ENCODE measurements at regions not wholly inside any gene's neighbourhood (a gene's known extent, or its start where the extent isn't known, plus 50 kb on each side); places are given as distances from the start of the nearest gene placed in this dataset.

- Histone ChIP-seq H3K4me1 (ENCODE audit: insufficient read depth, low read length) (no peaks in the 10 kb centered on the region), H3K9me3 (ENCODE audit: low read length) (no peaks in the 10 kb centered on the region), H3K27me3 (ENCODE audit: insufficient read depth, low read length, poor library complexity, severe bottlenecking) (no peaks in the 10 kb centered on the region), H3K4me3 (ENCODE audit: low read length) (no peak overlapping the region), H3K36me3 (ENCODE audit: insufficient read depth, low read length) (no peaks in the 10 kb centered on the region), H3K27ac (ENCODE audit: low read depth, low read length) (no peak overlapping the region)
- Mint-ChIP-seq H3K36me3 (no peaks in the 10 kb centered on the region), H3K27me3 (no peaks in the 10 kb centered on the region), H3K4me3 (no peak overlapping the region), H3K4me1 (no peaks in the 10 kb centered on the region), H3K9me3 (peaks cover 0 to 8% (median 3%) of the 10 kb centered on the region in 5 donors), H3K27ac (no peak overlapping the region)
- no peak for DNase-seq
- ChIA-PET POLR2A (no interaction called here), CTCF (no interaction called here)
These were observed 189.8 kb upstream of the GRIK2 start for GRCh38 chr6:101203664-101204063.

GRCh38 chr6:101208152-101208551 lies 185.4 kb upstream of the GRIK2 start:
- DNase-seq, result no peak
- POLR2A ChIA-PET, result no interaction called here
- H3K4me3 Mint-ChIP-seq, result no peak overlapping the region
- Histone ChIP-seq H3K36me3 (ENCODE audit: insufficient read depth, low read length) (no peaks in the 10 kb centered on the region), H3K4me1 (ENCODE audit: insufficient read depth, low read length) (no peaks in the 10 kb centered on the region), H3K4me3 (ENCODE audit: low read length) (no peak overlapping the region), H3K27me3 (ENCODE audit: insufficient read depth, low read length, poor library complexity, severe bottlenecking) (no peaks in the 10 kb centered on the region), H3K9me3 (ENCODE audit: low read length) (no peaks in the 10 kb centered on the region), H3K27ac (ENCODE audit: low read depth, low read length) (no peak overlapping the region)
- H3K27me3 Mint-ChIP-seq, result no peaks in the 10 kb centered on the region
- CTCF ChIA-PET, result no interaction called here
- no peak overlapping the region for H3K27ac Mint-ChIP-seq
- H3K9me3 Mint-ChIP-seq, result peaks cover 0 to 9% (median 2%) of the 10 kb centered on the region in 5 donors
- H3K36me3 Mint-ChIP-seq, result no peaks in the 10 kb centered on the region
- H3K4me1 Mint-ChIP-seq, result no peaks in the 10 kb centered on the region

- no peaks in the 10 kb centered on the region for H3K4me1 ChIP-seq (ENCODE audit: insufficient read depth, low read length)
- Mint-ChIP-seq H3K36me3 (peaks cover 0 to 1% (median 0%) of the 10 kb centered on the region in 3 donors), H3K9me3 (peaks cover 0 to 11% (median 0%) of the 10 kb centered on the region in 5 donors), H3K27me3 (no peaks in the 10 kb centered on the region), H3K27ac (no peak overlapping the region), H3K4me3 (no peak overlapping the region), H3K4me1 (no peaks in the 10 kb centered on the region)
- no peaks in the 10 kb centered on the region for H3K9me3 ChIP-seq (ENCODE audit: low read length)
- ChIA-PET POLR2A (no interaction called here), CTCF (no interaction called here)
- no peaks in the 10 kb centered on the region for H3K27me3 ChIP-seq (ENCODE audit: insufficient read depth, low read length, poor library complexity, severe bottlenecking)
- no peaks in the 10 kb centered on the region for H3K36me3 ChIP-seq (ENCODE audit: insufficient read depth, low read length)
- no peak for DNase-seq
- H3K27ac ChIP-seq (ENCODE audit: low read depth, low read length), result no peak overlapping the region
- H3K4me3 ChIP-seq (ENCODE audit: low read length), result no peak overlapping the region
These were observed 180.9 kb upstream of the GRIK2 start for GRCh38 chr6:101212640-101213039.

GRCh38 chr6:101222007-101222406 lies 171.5 kb upstream of the GRIK2 start:
- H3K36me3 Mint-ChIP-seq, result no peaks in the 10 kb centered on the region
- H3K36me3 ChIP-seq (ENCODE audit: insufficient read depth, low read length), result no peaks in the 10 kb centered on the region
- no peak overlapping the region for H3K4me3 Mint-ChIP-seq
- no peaks in the 10 kb centered on the region for H3K4me1 ChIP-seq (ENCODE audit: insufficient read depth, low read length)
- CTCF ChIA-PET, result no interaction called here
- POLR2A ChIA-PET, result no interaction called here
- H3K27me3 ChIP-seq (ENCODE audit: insufficient read depth, low read length, poor library complexity, severe bottlenecking), result no peaks in the 10 kb centered on the region
- DNase-seq, result no peak
- no peak overlapping the region for H3K27ac Mint-ChIP-seq
- H3K27me3 Mint-ChIP-seq, result no peaks in the 10 kb centered on the region
- H3K9me3 ChIP-seq (ENCODE audit: low read length), result no peaks in the 10 kb centered on the region
- H3K27ac ChIP-seq (ENCODE audit: low read depth, low read length), result no peak overlapping the region
- no peak overlapping the region for H3K4me3 ChIP-seq (ENCODE audit: low read length)
- H3K4me1 Mint-ChIP-seq, result no peaks in the 10 kb centered on the region
- H3K9me3 Mint-ChIP-seq, result peaks cover 0 to 9% (median 3%) of the 10 kb centered on the region in 5 donors

GRCh38 chr6:101224751-101225150 lies 168.8 kb upstream of the GRIK2 start:
- no peaks in the 10 kb centered on the region for H3K27me3 ChIP-seq (ENCODE audit: insufficient read depth, low read length, poor library complexity, severe bottlenecking)
- CTCF ChIA-PET, result no interaction called here
- H3K27ac Mint-ChIP-seq, result no peak overlapping the region

GRCh38 chr6:101226677-101227135 lies 166.8 kb upstream of the GRIK2 start:
- Histone ChIP-seq H3K36me3 (ENCODE audit: insufficient read depth, low read length) (no peaks in the 10 kb centered on the region), H3K27me3 (ENCODE audit: insufficient read depth, low read length, poor library complexity, severe bottlenecking) (no peaks in the 10 kb centered on the region), H3K4me1 (ENCODE audit: insufficient read depth, low read length) (no peaks in the 10 kb centered on the region), H3K4me3 (ENCODE audit: low read length) (no peak overlapping the region), H3K9me3 (ENCODE audit: low read length) (no peaks in the 10 kb centered on the region), H3K27ac (ENCODE audit: low read depth, low read length) (no peak overlapping the region)
- DNase-seq, result no peak
- H3K4me1 Mint-ChIP-seq, result no peaks in the 10 kb centered on the region
- no peak overlapping the region for H3K27ac Mint-ChIP-seq
- ChIA-PET POLR2A (no interaction called here), CTCF (no interaction called here)
- peaks cover 0 to 14% (median 9%) of the 10 kb centered on the region in 5 donors for H3K9me3 Mint-ChIP-seq
- H3K36me3 Mint-ChIP-seq, result no peaks in the 10 kb centered on the region
- no peaks in the 10 kb centered on the region for H3K27me3 Mint-ChIP-seq
- no peak overlapping the region for H3K4me3 Mint-ChIP-seq

More at GRCh38 chr6:101224751-101225150, 168.8 kb upstream of the GRIK2 start:
- Histone ChIP-seq H3K27ac (ENCODE audit: low read depth, low read length) (no peak overlapping the region), H3K4me3 (ENCODE audit: low read length) (no peak overlapping the region), H3K9me3 (ENCODE audit: low read length) (no peaks in the 10 kb centered on the region), H3K36me3 (ENCODE audit: insufficient read depth, low read length) (no peaks in the 10 kb centered on the region), H3K4me1 (ENCODE audit: insufficient read depth, low read length) (no peaks in the 10 kb centered on the region)
- Mint-ChIP-seq H3K27me3 (no peaks in the 10 kb centered on the region), H3K4me1 (no peaks in the 10 kb centered on the region), H3K9me3 (peaks cover 0 to 11% (median 3%) of the 10 kb centered on the region in 5 donors), H3K36me3 (no peaks in the 10 kb centered on the region), H3K4me3 (no peak overlapping the region)
- no peak for DNase-seq
- POLR2A ChIA-PET, result no interaction called here

- Histone ChIP-seq H3K4me3 (ENCODE audit: low read length) (no peak overlapping the region), H3K4me1 (ENCODE audit: insufficient read depth, low read length) (no peaks in the 10 kb centered on the region), H3K27ac (ENCODE audit: low read depth, low read length) (no peak overlapping the region), H3K9me3 (ENCODE audit: low read length) (no peaks in the 10 kb centered on the region), H3K36me3 (ENCODE audit: insufficient read depth, low read length) (no peaks in the 10 kb centered on the region), H3K27me3 (ENCODE audit: insufficient read depth, low read length, poor library complexity, severe bottlenecking) (no peaks in the 10 kb centered on the region)
- H3K4me3 Mint-ChIP-seq, result no peak overlapping the region
- no peak overlapping the region for H3K27ac Mint-ChIP-seq
- no peaks in the 10 kb centered on the region for H3K4me1 Mint-ChIP-seq
- DNase-seq, result no peak
- ChIA-PET POLR2A (no interaction called here), CTCF (no interaction called here)
- peaks cover 0 to 10% (median 4%) of the 10 kb centered on the region in 5 donors for H3K9me3 Mint-ChIP-seq
- H3K36me3 Mint-ChIP-seq, result no peaks in the 10 kb centered on the region
- no peaks in the 10 kb centered on the region for H3K27me3 Mint-ChIP-seq
These were observed 162.6 kb upstream of the GRIK2 start for GRCh38 chr6:101230866-101231265.

- no peak overlapping the region for H3K4me3 ChIP-seq (ENCODE audit: low read length)
- ChIA-PET POLR2A (no interaction called here), CTCF (no interaction called here)
- no peak for DNase-seq
- H3K9me3 Mint-ChIP-seq, result peaks cover 0 to 10% (median 4%) of the 10 kb centered on the region in 5 donors
- H3K27ac ChIP-seq (ENCODE audit: low read depth, low read length), result no peak overlapping the region
- no peaks in the 10 kb centered on the region for H3K36me3 Mint-ChIP-seq
- no peak overlapping the region for H3K4me3 Mint-ChIP-seq
- H3K27me3 Mint-ChIP-seq, result no peaks in the 10 kb centered on the region
- no peaks in the 10 kb centered on the region for H3K9me3 ChIP-seq (ENCODE audit: low read length)
- H3K36me3 ChIP-seq (ENCODE audit: insufficient read depth, low read length), result no peaks in the 10 kb centered on the region
- no peak overlapping the region for H3K27ac Mint-ChIP-seq
- H3K27me3 ChIP-seq (ENCODE audit: insufficient read depth, low read length, poor library complexity, severe bottlenecking), result no peaks in the 10 kb centered on the region
- no peaks in the 10 kb centered on the region for H3K4me1 Mint-ChIP-seq
- no peaks in the 10 kb centered on the region for H3K4me1 ChIP-seq (ENCODE audit: insufficient read depth, low read length)
These were observed 161.8 kb upstream of the GRIK2 start for GRCh38 chr6:101231606-101232235.

GRCh38 chr6:101232961-101233360 lies 160.5 kb upstream of the GRIK2 start:
- no peaks in the 10 kb centered on the region for H3K4me1 ChIP-seq (ENCODE audit: insufficient read depth, low read length)
- Mint-ChIP-seq H3K27me3 (no peaks in the 10 kb centered on the region), H3K4me3 (no peak overlapping the region), H3K4me1 (no peaks in the 10 kb centered on the region), H3K27ac (no peak overlapping the region), H3K36me3 (no peaks in the 10 kb centered on the region), H3K9me3 (peaks cover 0 to 10% (median 4%) of the 10 kb centered on the region in 5 donors)
- ChIA-PET CTCF (no interaction called here), POLR2A (no interaction called here)
- H3K27ac ChIP-seq (ENCODE audit: low read depth, low read length), result no peak overlapping the region
- H3K36me3 ChIP-seq (ENCODE audit: insufficient read depth, low read length), result no peaks in the 10 kb centered on the region
- H3K9me3 ChIP-seq (ENCODE audit: low read length), result no peaks in the 10 kb centered on the region
- H3K4me3 ChIP-seq (ENCODE audit: low read length), result no peak overlapping the region
- no peak for DNase-seq
- no peaks in the 10 kb centered on the region for H3K27me3 ChIP-seq (ENCODE audit: insufficient read depth, low read length, poor library complexity, severe bottlenecking)

Measured in CD8-positive, alpha-beta memory T cell (primary cell).